HG03066 (cell line): ENCODE measurements at regions not wholly inside any gene's neighbourhood (a gene's known extent, or its start where the extent isn't known, plus 50 kb on each side); places are given as distances from the start of the nearest gene placed in this dataset.
"Not testable (repeated sequence)": the region's sequence is repeated elsewhere in the genome, so short reads cannot be mapped to it uniquely, and the experiment has no call there.

ENCODE experiments used
- ATAC-seq: cut with Tn5 transposase; IDR thresholded peaks from one replicate; pipeline ENCODE4 v1.9.1; 2021; ENCODE audit warnings: low read depth; ENCODE audit not compliant: unreplicated experiment

- no peak for ATAC-seq
These were observed 716.4 kb upstream of the HS3ST1 start for GRCh38 chr4:12145106-12145505.

GRCh38 chr4:12144051-12144450 lies 715.4 kb upstream of the HS3ST1 start:
- ATAC-seq, result no peak

DNA sequence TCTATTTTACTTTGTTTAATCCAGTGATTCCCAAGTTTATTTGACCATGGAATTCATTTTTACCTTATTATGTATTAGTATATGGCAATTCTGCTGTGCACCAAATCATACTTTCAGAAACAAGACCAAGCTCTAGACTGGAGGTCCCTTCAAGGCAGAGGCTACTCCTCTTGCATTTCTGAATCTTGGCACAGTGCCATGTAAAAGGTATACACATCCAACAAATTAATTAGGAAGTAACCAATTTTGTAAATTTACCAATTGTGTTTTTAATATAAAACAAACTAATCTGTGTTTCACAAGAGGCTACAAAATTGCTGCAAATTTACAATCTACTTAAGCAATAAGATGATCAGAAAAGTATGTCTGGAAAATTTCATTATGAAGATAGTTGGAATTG lies 712.2 kb upstream of the HS3ST1 start:
- ATAC-seq, result no peak

DNA sequence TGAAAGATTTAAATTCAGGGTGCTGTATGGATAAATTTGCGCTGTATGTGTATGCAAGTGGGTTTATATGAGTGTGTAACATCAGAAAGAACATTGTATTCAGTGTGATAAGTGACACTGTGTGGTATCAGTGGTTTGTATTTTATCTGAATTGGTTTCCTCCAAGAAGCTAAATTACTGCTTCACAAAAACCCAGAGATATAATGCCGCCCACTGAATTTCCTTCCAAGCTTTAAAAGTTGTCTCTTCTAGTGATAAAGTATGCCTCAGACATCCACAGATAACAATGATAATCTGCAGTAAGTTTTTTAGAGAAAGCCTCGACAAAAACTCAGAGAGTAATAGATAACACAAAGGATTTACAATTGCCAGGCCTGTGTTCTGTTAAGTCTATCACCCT lies 710.6 kb upstream of the HS3ST1 start:
- no peak for ATAC-seq

DNA sequence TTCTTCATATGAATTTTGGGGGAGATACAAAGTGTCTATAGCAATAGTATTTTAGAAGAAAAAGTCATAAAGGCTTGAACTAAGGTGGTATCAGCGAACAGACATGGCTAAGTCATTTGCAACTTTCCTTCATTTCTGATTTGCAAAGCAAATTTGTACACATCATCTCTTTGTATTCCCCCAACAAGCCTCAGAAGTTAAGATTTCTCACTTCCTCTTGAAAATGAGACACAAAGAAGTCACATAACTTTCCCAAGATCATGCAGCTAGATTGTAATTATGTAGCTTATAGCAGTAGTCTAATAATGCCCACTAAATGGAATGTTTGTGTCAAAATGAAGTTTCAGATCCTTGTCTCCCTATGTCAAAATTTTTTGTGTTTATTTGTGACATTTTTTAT lies 709.8 kb upstream of the HS3ST1 start:
- ATAC-seq, result no peak

DNA sequence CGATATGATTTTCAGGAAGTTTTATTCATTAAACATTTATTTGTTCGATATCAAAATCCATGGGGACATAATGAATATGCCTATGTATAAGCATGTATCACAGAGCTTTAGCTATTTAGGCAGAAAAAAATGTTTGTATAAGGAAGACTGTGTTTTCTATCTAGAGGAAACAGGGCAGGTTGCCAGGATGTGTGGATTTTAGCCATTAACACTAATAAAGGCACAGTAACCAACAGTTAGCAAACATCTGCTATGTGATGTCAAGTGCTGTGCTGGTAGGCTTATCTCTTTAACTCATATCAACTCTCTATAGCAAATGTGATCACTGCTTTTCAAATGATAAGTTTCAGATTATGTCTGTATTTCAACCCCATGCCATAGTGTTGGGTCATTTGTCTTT lies 708.9 kb upstream of the HS3ST1 start:
- ATAC-seq, result no peak

DNA sequence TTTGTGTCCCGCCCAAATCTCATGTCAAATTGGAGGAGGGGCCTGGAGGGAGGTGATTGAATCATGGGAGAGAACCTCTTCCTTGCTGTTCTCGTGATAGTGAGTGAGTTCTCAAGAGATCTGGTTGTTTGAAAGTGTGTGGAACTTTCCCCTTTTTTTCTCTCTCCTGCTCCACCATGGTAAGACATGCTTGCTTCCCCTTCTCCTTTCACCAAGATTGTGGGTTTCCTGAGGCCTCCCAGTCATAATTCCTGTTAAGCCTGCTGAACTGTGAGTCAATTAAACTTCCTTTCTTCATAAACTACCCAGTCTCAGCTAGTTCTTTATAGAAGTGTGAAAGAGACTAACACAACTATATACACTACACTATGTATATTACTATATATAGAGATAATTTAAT lies 697.8 kb upstream of the HS3ST1 start:
- ATAC-seq, result no peak

GRCh38 chr4:12124138-12124537 lies 695.4 kb upstream of the HS3ST1 start:
- no peak for ATAC-seq

GRCh38 chr4:12123707-12124106 lies 695.0 kb upstream of the HS3ST1 start:
- no peak for ATAC-seq

- no peak for ATAC-seq
These were observed 693.6 kb upstream of the HS3ST1 start for GRCh38 chr4:12122316-12122715.

- ATAC-seq, result no peak
These were observed 692.3 kb upstream of the HS3ST1 start for GRCh38 chr4:12120968-12121367.

DNA sequence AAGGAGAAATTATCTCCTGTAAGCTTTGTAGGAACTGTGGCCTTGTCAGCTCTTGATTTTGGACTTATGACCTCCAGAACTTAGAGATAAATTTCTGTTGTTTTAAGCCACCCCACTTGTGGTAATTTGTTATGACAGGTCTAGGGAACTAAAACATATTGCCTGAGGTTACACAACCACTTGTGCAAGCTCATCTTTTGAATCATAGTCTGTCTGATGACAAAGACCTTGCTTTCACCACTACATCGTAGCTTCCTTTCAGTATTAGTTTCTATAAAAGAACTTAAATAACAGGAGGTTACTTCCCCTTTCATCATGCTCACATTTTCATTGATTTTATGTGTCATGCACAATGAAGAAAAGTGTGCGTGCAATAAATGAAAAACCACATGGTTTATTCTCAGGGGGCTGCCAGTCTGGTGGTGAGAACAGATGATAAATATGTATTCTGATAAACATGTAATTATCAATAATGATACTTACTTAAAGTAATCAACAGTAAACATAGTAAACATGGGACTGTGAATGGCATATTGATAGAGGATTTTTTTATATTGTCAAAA lies 690.0 kb upstream of the HS3ST1 start:
- ATAC-seq, result peak; percentile 74

- ATAC-seq, result no peak
These were observed 687.4 kb upstream of the HS3ST1 start for GRCh38 chr4:12116009-12116552.

DNA sequence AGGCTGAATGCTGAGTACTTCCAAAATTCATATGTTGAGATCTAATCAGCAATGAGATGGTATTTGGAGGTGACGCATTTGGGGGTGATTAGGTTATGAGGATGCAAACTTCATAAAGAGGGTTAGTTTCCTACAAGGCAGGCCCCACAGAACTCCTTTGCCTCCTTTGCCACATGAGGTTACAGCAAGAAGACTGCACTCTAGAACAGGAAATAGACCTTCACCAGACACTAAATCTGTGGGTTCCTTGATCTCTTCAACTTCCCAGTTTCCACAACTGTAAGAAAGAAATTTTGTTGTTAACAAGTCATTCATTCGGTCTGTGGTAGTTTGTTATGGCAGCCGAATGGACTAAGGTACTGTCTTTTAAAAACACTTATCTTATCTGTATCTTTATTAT lies 681.9 kb upstream of the HS3ST1 start:
- no peak for ATAC-seq

DNA sequence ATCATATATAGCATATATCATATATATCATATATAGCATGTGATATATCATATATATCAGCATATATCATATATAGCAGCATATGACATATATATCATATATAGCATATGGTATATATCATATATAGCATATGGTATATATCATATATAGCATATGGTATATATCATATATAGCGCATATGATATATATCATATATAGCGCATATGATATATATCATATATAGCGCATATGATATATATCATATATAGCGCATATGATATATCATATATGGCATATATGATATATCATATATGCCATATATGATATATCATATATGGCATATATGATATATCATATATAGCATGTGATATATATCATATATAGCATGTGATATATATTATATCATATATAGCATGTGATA lies 680.4 kb upstream of the HS3ST1 start:
- ATAC-seq, result not testable (repeated sequence)

DNA sequence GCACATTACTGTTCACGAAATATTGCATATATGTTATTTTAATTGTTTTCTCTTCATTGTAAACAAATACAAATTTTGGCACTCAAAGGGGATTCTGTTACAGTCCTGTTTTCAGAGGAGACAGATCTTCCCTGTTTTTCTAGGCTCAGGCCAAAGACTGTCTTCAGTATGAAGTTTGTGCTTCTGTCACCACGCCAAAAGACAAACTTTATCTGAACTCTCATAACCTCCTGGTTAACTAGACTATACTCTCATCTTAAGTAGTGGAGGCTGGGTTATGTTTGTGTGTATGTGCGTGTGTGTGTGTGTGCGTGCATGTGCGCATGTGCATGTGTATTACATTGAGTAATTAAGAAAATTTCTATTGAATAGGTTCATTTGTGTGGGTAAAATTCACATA lies 676.8 kb upstream of the HS3ST1 start:
- no peak for ATAC-seq

DNA sequence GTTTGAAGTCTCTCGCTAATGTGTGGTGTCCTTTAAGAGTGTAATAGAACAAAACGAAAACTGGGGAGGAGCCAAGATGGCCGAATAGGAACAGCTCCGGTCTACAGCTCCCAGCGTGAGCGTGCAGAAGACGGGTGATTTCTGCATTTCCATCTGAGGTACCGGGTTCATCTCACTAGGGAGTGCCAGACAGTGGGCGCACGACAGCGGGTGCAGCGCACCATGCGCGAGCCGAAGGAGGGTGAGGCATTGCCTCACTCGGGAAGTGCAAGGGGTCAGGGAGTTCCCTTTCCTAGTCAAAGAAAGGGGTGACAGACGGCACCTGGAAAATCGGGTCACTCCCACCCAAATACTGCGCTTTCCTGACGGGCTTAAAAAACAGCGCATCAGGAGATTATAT lies 661.2 kb upstream of the HS3ST1 start:
- ATAC-seq, result not testable (repeated sequence)

GRCh38 chr4:12084690-12085089 lies 656.0 kb upstream of the HS3ST1 start:
- no peak for ATAC-seq

- ATAC-seq, result no peak
These were observed 642.6 kb upstream of the HS3ST1 start for GRCh38 chr4:12071316-12071715.

DNA sequence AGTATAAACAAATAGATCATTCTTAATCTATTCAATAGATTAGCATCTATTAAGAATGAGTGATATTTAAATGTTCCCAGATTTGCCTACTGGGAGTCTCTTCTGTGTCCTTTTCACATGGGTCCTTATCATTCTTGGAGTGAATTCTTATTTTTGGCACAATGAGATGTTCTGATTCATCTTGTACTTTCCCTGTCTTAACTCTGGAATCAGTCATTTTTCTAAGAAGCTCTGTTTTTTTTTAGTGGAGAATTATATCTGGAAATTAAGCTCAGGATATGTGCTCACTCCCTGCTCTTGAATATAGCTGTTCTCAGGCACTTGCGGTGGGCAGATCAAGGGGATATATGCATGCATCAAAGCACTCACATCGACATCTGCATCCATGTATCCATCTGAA lies 625.3 kb upstream of the HS3ST1 start:
- no peak for ATAC-seq

DNA sequence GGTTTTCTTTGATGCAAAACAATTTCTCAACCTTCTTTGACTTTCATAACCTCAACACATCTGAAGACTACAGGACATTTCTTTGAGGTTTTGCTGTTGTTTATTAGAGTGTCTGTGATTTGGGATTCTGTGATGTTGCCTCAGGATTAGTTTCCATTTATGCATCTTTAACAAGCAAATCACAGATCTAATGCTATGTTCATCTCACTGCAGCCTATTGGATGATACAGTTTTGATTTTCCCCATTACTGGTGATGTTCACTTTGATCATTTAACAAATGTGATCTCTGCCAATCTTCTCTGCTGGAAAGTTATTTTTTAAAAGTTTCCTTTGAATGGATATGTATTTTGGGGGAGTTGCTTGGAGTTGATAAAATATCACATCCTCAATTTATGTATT lies 624.9 kb upstream of the HS3ST1 start:
- no peak for ATAC-seq

DNA sequence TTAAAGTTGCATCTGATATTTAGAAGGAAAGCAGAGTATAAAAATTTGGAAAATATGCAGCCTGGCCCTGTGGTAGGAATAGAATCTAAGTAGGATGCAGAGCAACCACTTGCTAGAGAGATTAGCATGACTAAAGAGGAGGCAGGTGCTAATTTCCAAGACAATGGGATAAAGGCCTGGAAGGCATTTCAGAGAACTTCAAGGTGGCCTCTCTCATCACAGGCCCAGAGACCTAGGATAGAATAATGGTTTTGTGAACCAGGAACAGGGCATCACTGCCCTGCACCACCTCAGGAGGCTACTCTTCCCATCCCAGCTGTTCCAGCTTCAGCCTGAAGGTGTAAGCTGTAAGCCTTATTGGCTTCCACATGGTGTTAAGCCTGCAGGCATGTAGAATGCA lies 621.7 kb upstream of the HS3ST1 start:
- no peak for ATAC-seq

DNA sequence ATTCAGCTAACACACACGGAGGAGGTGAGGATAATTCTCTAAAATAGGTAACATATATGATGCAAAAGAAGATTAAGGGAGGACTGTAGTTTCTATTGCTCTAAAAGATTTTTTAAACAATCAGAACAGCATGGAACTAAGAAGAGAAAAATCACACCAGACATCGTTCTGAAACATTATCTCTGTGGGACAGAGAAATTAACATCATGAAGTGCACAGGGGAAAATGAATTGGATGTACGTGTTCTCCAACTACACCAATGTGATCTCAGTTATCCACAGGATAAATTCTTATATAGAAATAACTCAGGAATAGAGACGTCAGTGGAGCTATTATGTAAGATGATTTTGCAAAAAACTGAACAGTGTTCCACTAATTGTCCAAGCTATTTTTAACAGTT lies 614.1 kb upstream of the HS3ST1 start:
- no peak for ATAC-seq
